PFSK-1 (cell line): ENCODE measurements at regions not wholly inside any gene's neighbourhood (a gene's known extent, or its start where the extent isn't known, plus 50 kb on each side); places are given as distances from the start of the nearest gene placed in this dataset.

Experiments
- FOXP2 ChIP-seq: optimal IDR thresholded peaks from 2 replicates; pipeline ENCODE3; 2011; ENCODE audit warnings: borderline replicate concordance, control low read depth, inconsistent platforms; ENCODE audit not compliant: insufficient read depth; ENCODE audit errors: extremely low read length, extremely low read depth
- POLR2AphosphoS5 ChIP-seq: IDR thresholded peaks from 2 replicates; pipeline ENCODE4 v1.6.1; 2012; ENCODE audit warnings: low read depth, mild to moderate bottlenecking, control low read depth, low read length, moderate library complexity
- REST ChIP-seq, 2 experiments: IDR thresholded peaks; 2 replicates each; pipeline versions ENCODE4 v1.6.1 to v1.8.0; 2011 to 2012; ENCODE audit warnings: low read depth in 2 of 2, low read length in 2 of 2, control low read depth in 1 of 2, inconsistent platforms in 1 of 2, mild to moderate bottlenecking in 1 of 2, moderate library complexity in 1 of 2; ENCODE audit not compliant: insufficient read depth in 1 of 2
- SIN3A ChIP-seq: IDR thresholded peaks from 2 replicates; pipeline ENCODE4 v1.6.1; 2012; ENCODE audit warnings: mild to moderate bottlenecking, low read length, moderate library complexity, borderline replicate concordance; ENCODE audit not compliant: insufficient read depth
- TAF1 ChIP-seq: IDR thresholded peaks from 2 replicates; pipeline ENCODE4 v1.6.1; 2012; ENCODE audit warnings: low read length, control low read depth, borderline replicate concordance; ENCODE audit not compliant: insufficient read depth

- TF ChIP-seq FOXP2 (no peak), SIN3A (no peak), TAF1 (no peak), REST (IDR thresholded peaks at IDR 0.05; ENCODE audit: insufficient read depth in 1 of 2, low read depth in 2 of 2, low read length in 2 of 2) (no peak), POLR2AphosphoS5 (no peak)
Measured at GRCh38 chr13:90483906-90484305, 863.6 kb upstream of the MIR17HG start.

DNA sequence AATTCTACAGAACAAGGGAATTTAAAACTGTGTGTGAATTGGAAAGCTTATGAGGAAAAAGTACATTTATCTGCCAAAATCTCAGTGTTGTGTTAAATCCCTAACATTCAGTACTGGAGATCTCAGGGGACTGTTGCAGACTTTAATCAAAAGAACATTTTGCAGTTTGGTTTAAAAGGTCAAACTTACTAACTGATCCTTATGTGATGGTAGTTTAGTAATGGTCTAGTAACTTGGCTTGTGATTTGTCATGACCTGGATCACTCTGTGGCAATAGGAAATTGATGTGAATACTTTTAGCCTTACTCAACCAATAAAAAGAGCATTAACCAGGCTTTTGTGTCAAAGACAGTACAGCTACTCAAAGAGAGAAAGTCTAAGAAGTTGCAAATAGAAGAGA lies 862.1 kb upstream of the MIR17HG start:
- no peak for TF ChIP-seq FOXP2
- TF ChIP-seq REST (IDR thresholded peaks at IDR 0.05; ENCODE audit: insufficient read depth in 1 of 2, low read depth in 2 of 2, low read length in 2 of 2): no peak
- TF ChIP-seq SIN3A: no peak
- no peak for TF ChIP-seq TAF1
- no peak for TF ChIP-seq POLR2AphosphoS5

DNA sequence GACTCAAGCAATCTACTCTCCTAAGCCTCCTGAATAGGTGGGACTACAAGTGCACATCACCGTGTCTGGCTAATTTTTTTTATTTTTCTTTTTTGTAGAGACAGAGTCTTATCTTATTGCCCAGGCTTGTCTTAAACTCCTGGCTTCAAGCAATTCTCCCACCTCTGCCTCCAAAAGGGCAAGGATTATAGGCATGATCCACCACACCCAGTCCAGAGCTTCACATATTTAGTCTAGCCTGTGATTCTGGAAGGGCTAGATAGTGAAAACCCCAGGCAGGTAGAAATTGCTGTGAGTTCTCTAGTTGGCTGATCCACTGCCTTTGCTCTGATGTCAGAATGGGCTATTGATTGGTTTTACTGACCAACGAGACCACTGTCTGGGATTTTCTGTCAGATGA lies 854.6 kb upstream of the MIR17HG start:
- TF ChIP-seq REST (IDR thresholded peaks at IDR 0.05; ENCODE audit: insufficient read depth in 1 of 2, low read depth in 2 of 2, low read length in 2 of 2) (no peak), POLR2AphosphoS5 (no peak), SIN3A (no peak), TAF1 (no peak), FOXP2 (no peak)

DNA sequence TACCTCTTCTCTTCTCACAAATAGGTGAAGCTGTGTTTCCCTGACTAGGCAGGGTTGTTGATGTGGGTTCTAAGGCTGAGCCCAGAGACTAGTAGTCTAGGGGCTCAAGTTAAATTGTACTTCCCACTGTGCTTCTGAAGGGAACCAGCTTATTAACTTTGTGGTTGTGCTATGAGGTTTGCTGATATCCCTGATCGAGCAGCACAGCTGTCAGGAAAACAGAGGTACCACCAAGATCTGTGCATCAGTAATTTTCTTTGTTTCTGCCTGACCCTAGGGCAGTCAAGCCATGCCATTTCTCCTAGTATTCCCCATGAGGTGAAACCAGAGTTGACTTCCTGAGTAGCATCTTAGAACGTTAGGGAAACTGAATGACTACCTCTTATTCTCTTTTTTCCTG lies 853.8 kb upstream of the MIR17HG start:
- TF ChIP-seq TAF1 (no peak), REST (IDR thresholded peaks at IDR 0.05; ENCODE audit: insufficient read depth in 1 of 2, low read depth in 2 of 2, low read length in 2 of 2) (no peak), POLR2AphosphoS5 (no peak), FOXP2 (no peak), SIN3A (no peak)

DNA sequence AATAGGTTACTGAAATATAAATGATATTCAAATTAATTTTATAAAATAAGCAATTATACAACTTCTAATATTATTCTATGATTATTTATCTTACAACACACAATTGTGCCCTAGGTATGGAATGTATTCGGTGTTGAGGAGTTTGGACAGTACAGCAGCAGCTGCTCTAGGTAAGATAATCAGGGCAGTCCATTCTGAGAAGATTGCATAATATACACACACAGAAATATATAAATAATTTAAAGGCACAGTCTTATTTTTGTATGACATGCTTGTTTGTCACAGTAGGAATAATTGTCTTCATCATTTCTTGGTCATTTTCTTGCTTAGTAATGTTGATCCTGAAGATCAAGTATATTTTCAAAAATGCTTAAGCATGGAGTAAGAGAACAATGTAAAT lies 849.4 kb upstream of the MIR17HG start:
- TF ChIP-seq REST (IDR thresholded peaks at IDR 0.05; ENCODE audit: insufficient read depth in 1 of 2, low read depth in 2 of 2, low read length in 2 of 2): no peak
- no peak for TF ChIP-seq SIN3A
- no peak for TF ChIP-seq FOXP2
- no peak for TF ChIP-seq POLR2AphosphoS5
- TF ChIP-seq TAF1: no peak
